Stimulated activated naive B cell treated with anti-CD40 and anti-IgM and Interleukin-4, amounts not matched to agents 10 μg/mL and 1 μg/mL and 100 μg/mL, for 72 hours (primary cell): ENCODE measurements at regions not wholly inside any gene's neighbourhood (a gene's known extent, or its start where the extent isn't known, plus 50 kb on each side); places are given as distances from the start of the nearest gene placed in this dataset.

Experiments used
- ATAC-seq, 2 donors: fragments of 150-1000 bp; cut with Tn5 transposase; replicated peaks; 2 replicates each; pipeline ENCODE4 v1.10.0; 2021; ENCODE audit warnings: moderate library complexity in 1 of 2
- DNase-seq: peaks from one replicate; pipeline ENCODE4 v3.0.0; 2021
- H3K27ac Mint-ChIP-seq: one replicate; pipeline ENCODE4 v1.8.0; 2022; ENCODE audit warnings: mild to moderate bottlenecking, mixed read lengths
- H3K27me3 Mint-ChIP-seq, 2 donors: one replicate each; pipeline ENCODE4 v1.8.0; 2022; ENCODE audit warnings: mixed read lengths in 2 of 2
- H3K36me3 Mint-ChIP-seq, 2 donors: one replicate each; pipeline ENCODE4 v1.8.0; 2022; ENCODE audit warnings: mixed read lengths in 2 of 2, mild to moderate bottlenecking in 1 of 2
- H3K4me1 Mint-ChIP-seq, 2 donors: one replicate each; pipeline ENCODE4 v1.8.0; 2022; ENCODE audit warnings: mixed read lengths in 2 of 2, mild to moderate bottlenecking in 1 of 2
- H3K4me3 Mint-ChIP-seq, 2 donors: one replicate each; pipeline ENCODE4 v1.8.0; 2022; ENCODE audit warnings: mild to moderate bottlenecking in 2 of 2, mixed read lengths in 2 of 2, moderate library complexity in 1 of 2
- H3K9me3 Mint-ChIP-seq, 2 donors: one replicate each; pipeline ENCODE4 v1.8.0; 2022; ENCODE audit warnings: mixed read lengths in 2 of 2, mild to moderate bottlenecking in 1 of 2

DNA sequence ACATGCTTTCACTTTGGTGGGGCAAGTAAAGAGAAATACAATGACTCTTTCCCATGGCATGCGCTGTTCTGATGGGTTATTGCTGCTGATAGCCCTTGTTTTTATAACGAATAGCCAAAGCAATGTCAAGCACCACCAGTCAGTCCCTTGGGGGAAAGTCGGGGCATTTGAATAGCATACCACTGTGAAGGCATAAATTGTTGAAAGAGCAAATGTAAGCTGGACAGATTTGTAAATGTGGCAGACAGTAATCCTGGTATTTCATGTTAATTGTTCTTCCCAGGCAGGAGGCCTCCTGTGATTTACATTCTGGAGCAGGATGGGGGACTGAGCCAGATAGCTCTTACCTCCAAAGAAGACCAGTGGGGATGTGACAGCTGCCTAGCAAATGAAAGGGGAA lies 293.3 kb downstream of the ADRA2A start:
- no peak overlapping the region for H3K27ac Mint-ChIP-seq
- DNase-seq (no peak), ATAC-seq (no peak)
- no peaks in the 10 kb centered on the region for H3K36me3 Mint-ChIP-seq
- H3K9me3 Mint-ChIP-seq: peaks cover 0 to 1% of the 10 kb centered on the region in 2 donors
- H3K27me3 Mint-ChIP-seq: peaks cover 8 to 23% of the 10 kb centered on the region in 2 donors
- H3K4me3 Mint-ChIP-seq: no peak overlapping the region
- H3K4me1 Mint-ChIP-seq: no peaks in the 10 kb centered on the region

GRCh38 chr10:111373696-111374095 lies 296.9 kb downstream of the ADRA2A start:
- H3K9me3 Mint-ChIP-seq: no peaks in the 10 kb centered on the region
- no peaks in the 10 kb centered on the region for H3K36me3 Mint-ChIP-seq
- ATAC-seq (no peak), DNase-seq (no peak)
- no peak overlapping the region for H3K4me3 Mint-ChIP-seq
- H3K27ac Mint-ChIP-seq: no peak overlapping the region
- H3K4me1 Mint-ChIP-seq: no peaks in the 10 kb centered on the region
- peaks cover 11 to 29% of the 10 kb centered on the region in 2 donors for H3K27me3 Mint-ChIP-seq

GRCh38 chr10:111379534-111380187 lies 302.8 kb downstream of the ADRA2A start:
- DNase-seq (no peak), ATAC-seq (no peak)
- H3K4me1 Mint-ChIP-seq: no peaks in the 10 kb centered on the region
- no peak overlapping the region for H3K4me3 Mint-ChIP-seq
- H3K9me3 Mint-ChIP-seq: peaks cover 0 to 4% of the 10 kb centered on the region in 2 donors
- peaks cover 6 to 21% of the 10 kb centered on the region in 2 donors for H3K27me3 Mint-ChIP-seq
- no peaks in the 10 kb centered on the region for H3K36me3 Mint-ChIP-seq
- no peak overlapping the region for H3K27ac Mint-ChIP-seq

GRCh38 chr10:111384556-111384955 lies 307.7 kb downstream of the ADRA2A start:
- Mint-ChIP-seq H3K27ac (no peak overlapping the region), H3K4me3 (no peak overlapping the region), H3K27me3 (peaks cover 7 to 12% of the 10 kb centered on the region in 2 donors), H3K36me3 (no peaks in the 10 kb centered on the region), H3K4me1 (no peaks in the 10 kb centered on the region), H3K9me3 (peaks cover 0 to 4% of the 10 kb centered on the region in 2 donors)
- DNase-seq (no peak), ATAC-seq (no peak)

GRCh38 chr10:111390813-111391563 lies 314.2 kb downstream of the ADRA2A start:
- H3K27me3 Mint-ChIP-seq: peaks cover 4 to 12% of the 10 kb centered on the region in 2 donors
- ATAC-seq (no peak), DNase-seq (no peak)
- no peak overlapping the region for H3K4me3 Mint-ChIP-seq
- H3K36me3 Mint-ChIP-seq: no peaks in the 10 kb centered on the region
- H3K9me3 Mint-ChIP-seq: no peaks in the 10 kb centered on the region
- no peak overlapping the region for H3K27ac Mint-ChIP-seq
- H3K4me1 Mint-ChIP-seq: no peaks in the 10 kb centered on the region

DNA sequence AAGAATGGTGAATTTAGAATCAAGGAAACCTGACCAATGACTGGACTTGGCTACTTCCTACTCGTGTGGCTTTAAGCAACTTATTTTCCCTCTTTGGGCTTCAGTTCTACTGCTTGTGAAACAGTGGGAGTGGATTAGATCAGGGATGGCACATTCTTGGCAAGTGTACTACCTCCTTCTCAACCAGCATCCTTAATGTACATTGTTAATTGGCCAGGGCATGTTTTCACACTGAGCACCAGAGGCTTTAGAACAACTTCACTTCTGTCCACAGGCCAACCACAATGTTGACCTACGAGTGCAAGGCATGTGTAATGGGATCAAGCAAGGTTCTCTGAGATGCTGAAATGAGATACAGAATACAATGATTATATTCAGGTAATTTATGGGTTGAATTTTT lies 315.3 kb downstream of the ADRA2A start:
- Mint-ChIP-seq H3K27ac (no peak overlapping the region), H3K36me3 (no peaks in the 10 kb centered on the region), H3K9me3 (no peaks in the 10 kb centered on the region), H3K27me3 (peaks cover 0 to 6% of the 10 kb centered on the region in 2 donors), H3K4me3 (no peak overlapping the region), H3K4me1 (no peaks in the 10 kb centered on the region)
- DNase-seq (no peak), ATAC-seq (no peak)

DNA sequence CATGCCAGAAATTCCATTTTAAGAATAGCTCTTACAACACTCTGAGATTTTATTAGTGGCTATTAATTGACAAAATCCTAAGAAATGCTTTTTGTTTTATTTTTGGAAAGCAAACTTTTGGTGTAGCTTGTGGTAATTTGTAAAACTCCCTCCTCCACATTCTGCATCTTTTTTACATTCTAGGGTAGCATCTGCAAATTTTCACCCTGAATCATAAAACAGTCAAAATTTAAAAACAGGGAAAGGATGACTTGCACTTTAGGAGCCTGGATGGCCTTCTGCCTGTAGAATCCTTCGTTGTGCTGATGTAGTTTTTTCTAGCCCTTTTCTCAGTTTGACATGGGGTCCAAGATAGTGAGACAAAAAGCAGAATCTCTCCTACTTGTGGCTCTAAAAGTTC lies 316.1 kb downstream of the ADRA2A start:
- H3K4me1 Mint-ChIP-seq: no peaks in the 10 kb centered on the region
- H3K9me3 Mint-ChIP-seq: no peaks in the 10 kb centered on the region
- peaks cover 0 to 5% of the 10 kb centered on the region in 2 donors for H3K27me3 Mint-ChIP-seq
- DNase-seq: no peak
- no peaks in the 10 kb centered on the region for H3K36me3 Mint-ChIP-seq
- H3K4me3 Mint-ChIP-seq: no peak overlapping the region
- no peak overlapping the region for H3K27ac Mint-ChIP-seq
- ATAC-seq: no peak

- Mint-ChIP-seq H3K4me3 (no peak overlapping the region), H3K27me3 (peaks cover 0 to 4% of the 10 kb centered on the region in 2 donors)
- DNase-seq: no peak
These were observed 333.9 kb downstream of the ADRA2A start for GRCh38 chr10:111410740-111411139.

GRCh38 chr10:111425459-111425858 lies 348.6 kb downstream of the ADRA2A start:
- DNase-seq: no peak
- H3K27ac Mint-ChIP-seq: no peak overlapping the region
- no peaks in the 10 kb centered on the region for H3K36me3 Mint-ChIP-seq
- H3K27me3 Mint-ChIP-seq: peaks cover 4 to 14% of the 10 kb centered on the region in 2 donors
- no peak for ATAC-seq
- no peaks in the 10 kb centered on the region for H3K4me1 Mint-ChIP-seq
- H3K9me3 Mint-ChIP-seq: no peaks in the 10 kb centered on the region
- H3K4me3 Mint-ChIP-seq: no peak overlapping the region

More at GRCh38 chr10:111410740-111411139, 333.9 kb downstream of the ADRA2A start:
- Mint-ChIP-seq H3K4me1 (no peaks in the 10 kb centered on the region), H3K27ac (no peak overlapping the region), H3K9me3 (no peaks in the 10 kb centered on the region), H3K36me3 (no peaks in the 10 kb centered on the region)
- no peak for ATAC-seq

- Mint-ChIP-seq H3K27me3 (peaks cover 2 to 4% of the 10 kb centered on the region in 2 donors), H3K27ac (no peak overlapping the region), H3K9me3 (no peaks in the 10 kb centered on the region), H3K36me3 (no peaks in the 10 kb centered on the region), H3K4me1 (no peaks in the 10 kb centered on the region), H3K4me3 (no peak overlapping the region)
- DNase-seq: no peak
- ATAC-seq: no peak
These were observed 352.6 kb downstream of the ADRA2A start for GRCh38 chr10:111429288-111430028.

DNA sequence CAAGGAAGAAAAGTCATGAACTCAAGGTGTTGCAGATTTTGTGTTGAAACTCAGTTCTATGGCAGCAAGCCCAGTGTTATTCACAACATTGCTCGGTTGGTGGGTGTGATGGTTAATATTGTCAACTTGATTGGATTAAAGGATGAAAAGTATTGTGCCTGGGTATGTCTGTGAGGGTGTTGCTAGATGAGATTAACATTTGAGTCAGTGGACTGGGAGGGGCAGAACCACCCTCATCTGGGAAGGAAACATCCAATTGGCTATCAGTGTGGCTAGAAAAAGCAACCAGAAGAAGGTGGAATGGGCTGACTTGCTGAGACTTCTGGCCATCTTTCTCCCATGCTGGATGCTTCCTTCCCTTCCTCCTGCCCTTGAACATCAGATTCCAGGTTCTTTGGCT lies 353.2 kb downstream of the ADRA2A start:
- Mint-ChIP-seq H3K27ac (no peak overlapping the region), H3K27me3 (peaks cover 0 to 4% of the 10 kb centered on the region in 2 donors), H3K9me3 (no peaks in the 10 kb centered on the region), H3K36me3 (no peaks in the 10 kb centered on the region), H3K4me3 (no peak overlapping the region), H3K4me1 (no peaks in the 10 kb centered on the region)
- ATAC-seq (no peak), DNase-seq (no peak)

- ATAC-seq: no peak
These were observed 355.8 kb downstream of the ADRA2A start for GRCh38 chr10:111432588-111432987.

GRCh38 chr10:111435871-111436270 lies 359.0 kb downstream of the ADRA2A start:
- peaks cover 0 to 5% of the 10 kb centered on the region in 2 donors for H3K27me3 Mint-ChIP-seq
- ATAC-seq: no peak
- H3K9me3 Mint-ChIP-seq: peaks cover 0 to 1% of the 10 kb centered on the region in 2 donors
- no peaks in the 10 kb centered on the region for H3K4me1 Mint-ChIP-seq
- no peak for DNase-seq
- no peak overlapping the region for H3K4me3 Mint-ChIP-seq
- H3K36me3 Mint-ChIP-seq: no peaks in the 10 kb centered on the region
- H3K27ac Mint-ChIP-seq: no peak overlapping the region

More at GRCh38 chr10:111432588-111432987, 355.8 kb downstream of the ADRA2A start:
- H3K27ac Mint-ChIP-seq: no peak overlapping the region
- H3K9me3 Mint-ChIP-seq: no peaks in the 10 kb centered on the region
- no peaks in the 10 kb centered on the region for H3K4me1 Mint-ChIP-seq
- DNase-seq: no peak
- peaks cover 4 to 5% of the 10 kb centered on the region in 2 donors for H3K27me3 Mint-ChIP-seq
- H3K36me3 Mint-ChIP-seq: no peaks in the 10 kb centered on the region
- no peak overlapping the region for H3K4me3 Mint-ChIP-seq

DNA sequence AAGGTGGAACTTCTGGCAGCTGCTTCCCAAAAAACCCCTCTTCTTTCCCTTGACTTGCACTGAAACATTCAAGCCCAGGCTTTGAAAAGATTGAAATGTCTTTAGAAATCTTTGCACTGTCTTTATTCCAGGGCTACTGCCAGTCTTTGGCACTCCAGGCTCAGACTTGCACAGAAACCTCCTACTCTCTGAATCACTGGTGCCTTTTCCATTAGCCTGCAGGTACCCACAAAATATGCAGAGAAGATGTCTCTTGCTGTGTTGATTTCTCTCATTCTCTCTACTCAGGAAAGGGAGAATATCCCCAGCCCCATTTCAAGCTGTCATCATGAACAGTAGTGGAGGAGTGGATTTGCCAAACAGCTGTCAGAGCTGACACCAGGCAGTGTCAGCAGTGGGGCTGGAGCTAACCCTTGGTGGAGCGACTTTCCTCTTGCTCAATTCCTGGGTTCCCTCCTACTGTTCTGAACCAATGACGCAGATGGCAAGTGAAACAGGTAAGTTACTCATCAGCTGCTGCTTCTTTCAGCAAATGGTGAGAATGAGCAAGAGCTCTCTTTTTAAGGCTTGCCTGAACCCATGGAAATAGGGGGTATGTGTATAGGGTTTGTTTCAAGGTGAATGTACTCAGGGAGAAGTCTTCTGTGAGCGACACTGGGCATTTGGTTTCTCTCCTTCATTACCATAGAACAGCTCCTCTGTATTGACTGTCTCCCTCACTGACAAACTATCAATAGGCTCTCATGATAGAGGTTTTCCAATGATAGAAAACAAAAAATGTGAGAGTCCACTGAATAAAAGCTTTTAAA lies 362.4 kb downstream of the ADRA2A start:
- no peak for ATAC-seq
- no peaks in the 10 kb centered on the region for H3K36me3 Mint-ChIP-seq
- H3K27ac Mint-ChIP-seq: no peak overlapping the region
- H3K27me3 Mint-ChIP-seq: peaks cover 5 to 10% of the 10 kb centered on the region in 2 donors
- DNase-seq: no peak
- H3K9me3 Mint-ChIP-seq: peaks cover 0 to 5% of the 10 kb centered on the region in 2 donors
- H3K4me1 Mint-ChIP-seq: no peaks in the 10 kb centered on the region
- no peak overlapping the region for H3K4me3 Mint-ChIP-seq
